Activated CD4-positive, alpha-beta T cell treated with anti-CD3 and anti-CD28 coated beads, Interleukin-2, Interleukin-6, amounts not matched to agents 100 ng/mL and 50 ng/mL, durations not matched to agents 16 hours and 8 hours (primary cell): ENCODE measurements at regions not wholly inside any gene's neighbourhood (a gene's known extent, or its start where the extent isn't known, plus 50 kb on each side); places are given as distances from the start of the nearest gene placed in this dataset.
"Not testable (repeated sequence)": the region's sequence is repeated elsewhere in the genome, so short reads cannot be mapped to it uniquely, and the experiment has no call there.

Experiments used
- DNase-seq: peaks from one replicate; pipeline ENCODE4 v3.0.0-alpha.2; 2020

DNA sequence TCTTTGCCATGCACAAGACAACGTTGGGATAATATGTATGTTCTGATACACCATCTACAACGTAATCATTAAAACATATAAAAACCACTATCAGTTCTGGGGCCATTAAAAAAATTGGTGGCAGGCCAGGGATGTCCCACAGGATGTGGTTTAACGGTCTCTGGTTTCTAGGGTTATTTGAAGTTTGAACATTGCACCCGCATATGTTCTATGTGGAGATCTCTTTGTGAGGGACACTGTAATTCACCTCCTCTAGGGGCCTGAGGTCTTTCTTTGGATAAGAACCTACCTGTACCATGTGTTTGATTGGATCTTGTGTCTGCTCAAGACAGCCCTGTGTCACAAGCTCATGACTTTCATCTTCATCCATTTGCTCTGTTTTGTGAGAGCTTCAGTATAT is 73.2 kb downstream of the GGTLC2 start:
- DNase-seq, result no peak

DNA sequence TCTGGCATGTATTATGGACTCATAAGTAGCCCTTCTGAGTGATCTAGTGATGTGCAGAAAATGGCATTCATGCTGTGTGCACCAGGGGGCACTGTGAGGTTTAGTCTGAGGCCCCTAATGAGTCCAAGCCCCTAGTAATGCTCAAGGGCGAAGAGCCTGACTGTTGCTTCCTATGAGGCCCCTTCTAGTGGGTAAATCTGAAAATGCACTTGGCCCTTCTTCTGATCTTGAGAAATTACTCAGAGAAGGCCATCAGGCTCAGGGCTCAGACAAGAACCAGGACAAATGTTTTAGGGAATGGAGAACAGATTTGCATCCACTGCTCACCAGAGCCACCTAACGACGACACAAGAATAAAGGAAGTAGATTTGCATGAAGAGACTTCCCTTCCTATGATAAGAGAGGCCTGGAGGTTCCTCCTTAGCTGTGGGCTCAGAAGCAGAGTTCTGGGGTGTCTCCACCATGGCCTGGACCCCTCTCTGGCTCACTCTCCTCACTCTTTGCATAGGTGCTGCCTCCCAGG is 75.8 kb downstream of the GGTLC2 start:
- peak; percentile 64 for DNase-seq

DNA sequence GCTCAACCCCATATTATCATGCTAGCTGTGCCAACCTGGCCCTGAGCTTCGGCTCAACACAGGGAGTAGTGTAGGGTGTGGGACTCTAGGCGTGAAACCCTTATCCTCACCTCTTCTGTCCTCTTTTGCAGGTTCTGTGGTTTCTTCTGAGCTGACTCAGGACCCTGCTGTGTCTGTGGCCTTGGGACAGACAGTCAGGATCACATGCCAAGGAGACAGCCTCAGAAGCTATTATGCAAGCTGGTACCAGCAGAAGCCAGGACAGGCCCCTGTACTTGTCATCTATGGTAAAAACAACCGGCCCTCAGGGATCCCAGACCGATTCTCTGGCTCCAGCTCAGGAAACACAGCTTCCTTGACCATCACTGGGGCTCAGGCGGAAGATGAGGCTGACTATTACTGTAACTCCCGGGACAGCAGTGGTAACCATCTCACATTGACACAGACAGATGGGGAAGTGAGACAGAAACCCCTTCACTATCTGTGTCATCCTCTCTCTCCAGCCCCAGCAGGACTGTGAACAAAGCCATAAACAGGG is 76.4 kb downstream of the GGTLC2 start:
- DNase-seq, result no peak

DNA sequence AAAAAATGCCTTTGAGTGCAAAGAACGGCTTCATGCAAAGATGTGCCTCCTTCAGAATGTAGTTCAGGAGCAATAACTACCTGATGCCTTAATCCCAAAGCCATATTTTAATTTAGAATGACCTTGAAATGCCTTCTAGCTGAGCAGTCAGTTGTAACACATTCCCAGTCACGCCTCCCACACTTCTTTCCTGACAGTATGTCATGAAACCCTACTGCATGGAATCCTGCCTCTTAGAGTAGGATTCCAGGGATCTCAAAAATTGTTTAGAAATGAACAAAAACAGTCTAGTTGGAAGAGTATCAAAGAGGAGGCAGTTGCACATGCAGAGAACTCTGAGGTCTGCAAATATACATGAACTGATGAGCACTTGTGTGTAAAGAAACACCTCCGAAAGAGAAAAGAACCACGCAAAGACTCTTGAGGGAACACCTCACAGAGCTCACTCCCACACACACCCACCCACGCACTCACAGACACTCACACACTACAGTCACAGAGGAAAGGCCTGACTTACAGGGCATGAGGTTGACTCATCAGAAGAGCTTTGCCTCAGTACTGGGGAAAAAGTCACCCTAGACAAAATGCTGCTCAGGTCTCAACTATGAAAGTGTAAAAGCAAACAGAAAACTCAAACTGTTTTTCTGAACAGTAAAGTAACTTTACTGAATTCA is 77.4 kb downstream of the GGTLC2 start:
- peak; percentile 57 for DNase-seq

DNA sequence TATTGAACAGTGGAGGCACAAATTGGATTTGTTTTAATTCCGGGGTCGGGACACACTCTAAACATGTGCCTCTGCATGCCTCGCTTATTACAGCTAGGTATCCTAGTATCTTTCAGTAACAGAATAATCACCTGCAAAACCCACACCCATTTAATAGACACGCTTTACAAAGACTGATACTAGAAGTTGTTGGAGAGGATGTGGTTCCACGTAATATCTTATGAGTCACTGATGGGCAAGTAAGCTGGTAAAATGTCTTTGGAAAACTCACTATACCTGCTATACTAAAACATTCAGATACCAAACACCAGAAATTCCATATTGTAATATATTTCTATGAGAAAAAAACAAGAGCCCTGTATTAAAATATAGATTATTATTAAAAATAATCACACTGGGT is 84.0 kb downstream of the GGTLC2 start:
- no peak for DNase-seq

DNA sequence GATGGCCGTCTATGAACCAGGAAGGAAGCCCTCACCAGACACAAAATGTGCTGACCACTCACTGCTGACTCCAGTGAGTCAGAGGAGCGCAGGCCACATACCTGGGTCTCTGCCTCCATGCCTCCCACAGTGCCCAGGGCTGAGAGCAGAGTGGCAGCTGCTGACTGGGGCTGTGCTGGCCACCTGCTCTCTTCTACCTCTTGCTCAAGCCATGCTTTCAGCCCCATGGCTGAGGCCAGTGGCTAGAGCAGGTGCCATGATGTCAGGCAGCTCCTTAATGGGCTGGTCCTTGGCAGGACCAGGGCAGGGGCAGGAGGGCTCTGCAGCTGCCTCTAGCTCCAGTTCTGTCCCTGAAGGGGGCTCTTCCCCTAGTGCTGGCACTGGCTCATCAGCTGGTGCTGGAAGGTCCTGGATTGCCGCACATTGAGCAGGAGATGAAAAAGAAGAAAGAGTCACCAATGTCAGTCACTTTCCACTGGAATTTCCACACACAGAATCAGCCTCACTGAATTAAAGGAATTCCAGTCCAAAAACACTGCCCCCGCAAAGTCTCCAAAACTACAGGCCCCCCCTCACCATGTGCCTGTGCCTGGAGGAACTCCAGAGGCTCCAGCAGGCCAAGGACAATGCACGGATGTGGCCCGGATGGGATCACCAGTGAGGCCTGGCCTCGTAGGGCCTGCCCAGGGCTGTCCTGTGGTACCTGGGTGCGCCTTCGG is 86.4 kb downstream of the GGTLC2 start:
- DNase-seq, result no peak

DNA sequence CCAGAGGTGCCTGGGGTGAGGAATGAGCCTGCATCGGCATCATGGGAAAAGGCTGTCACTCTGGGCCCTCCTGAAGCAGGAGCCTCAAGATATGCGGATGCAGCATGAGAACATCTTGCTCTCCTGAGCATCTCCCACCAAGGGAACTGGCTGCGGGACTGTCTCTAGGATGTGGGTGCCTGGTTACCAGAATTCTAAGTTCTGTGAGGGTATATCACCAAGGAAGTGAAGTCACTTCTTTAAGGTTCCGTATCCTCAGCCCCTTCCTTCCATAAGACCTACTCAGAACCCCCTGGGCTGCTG is 86.9 kb downstream of the GGTLC2 start:
- DNase-seq, result no peak

DNA sequence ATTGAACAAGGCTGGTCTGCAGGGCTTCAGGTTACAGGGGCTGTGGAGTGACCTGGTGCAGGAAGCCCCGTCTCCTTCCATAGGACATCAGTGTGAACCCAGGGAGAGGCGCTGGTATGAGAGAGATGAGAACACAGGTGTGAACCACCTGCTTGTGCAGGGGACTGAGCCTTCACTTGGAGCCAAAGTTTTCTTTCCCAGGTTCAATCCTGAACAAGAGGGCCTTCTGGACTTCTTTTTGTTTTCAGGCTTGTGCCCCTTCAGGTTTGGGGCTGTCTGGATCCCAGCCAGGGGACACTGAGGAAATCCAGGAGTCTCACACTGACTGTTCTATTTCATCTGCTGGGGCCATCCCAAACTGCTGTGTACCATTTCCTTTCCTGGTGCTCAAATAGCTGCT is 88.6 kb downstream of the GGTLC2 start:
- DNase-seq, result not testable (repeated sequence)

DNA sequence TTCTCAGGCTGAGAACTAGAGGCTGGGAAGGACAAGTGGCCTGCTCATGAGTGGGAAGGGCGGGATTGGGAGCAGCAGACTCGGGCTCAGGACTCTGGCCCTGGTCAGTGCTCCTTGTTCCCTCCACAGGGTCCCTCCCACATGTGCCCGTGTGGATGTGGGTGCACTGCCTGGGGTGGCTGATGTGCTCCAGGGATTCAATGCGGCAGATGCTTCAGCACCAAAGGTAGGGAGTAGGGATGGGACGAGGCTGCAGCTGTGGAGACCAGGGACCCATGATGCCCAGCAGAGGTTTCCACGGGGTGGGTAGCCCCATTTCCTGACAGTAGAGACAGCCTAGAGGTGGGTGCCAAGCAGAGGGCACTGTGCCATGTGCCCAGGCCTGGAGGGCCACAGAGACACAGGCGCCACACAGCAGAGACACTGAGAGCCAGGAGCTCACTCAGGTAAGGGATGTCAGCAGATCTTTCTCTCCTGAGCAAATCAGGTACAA is 89.5 kb downstream of the GGTLC2 start:
- DNase-seq, result no peak

DNA sequence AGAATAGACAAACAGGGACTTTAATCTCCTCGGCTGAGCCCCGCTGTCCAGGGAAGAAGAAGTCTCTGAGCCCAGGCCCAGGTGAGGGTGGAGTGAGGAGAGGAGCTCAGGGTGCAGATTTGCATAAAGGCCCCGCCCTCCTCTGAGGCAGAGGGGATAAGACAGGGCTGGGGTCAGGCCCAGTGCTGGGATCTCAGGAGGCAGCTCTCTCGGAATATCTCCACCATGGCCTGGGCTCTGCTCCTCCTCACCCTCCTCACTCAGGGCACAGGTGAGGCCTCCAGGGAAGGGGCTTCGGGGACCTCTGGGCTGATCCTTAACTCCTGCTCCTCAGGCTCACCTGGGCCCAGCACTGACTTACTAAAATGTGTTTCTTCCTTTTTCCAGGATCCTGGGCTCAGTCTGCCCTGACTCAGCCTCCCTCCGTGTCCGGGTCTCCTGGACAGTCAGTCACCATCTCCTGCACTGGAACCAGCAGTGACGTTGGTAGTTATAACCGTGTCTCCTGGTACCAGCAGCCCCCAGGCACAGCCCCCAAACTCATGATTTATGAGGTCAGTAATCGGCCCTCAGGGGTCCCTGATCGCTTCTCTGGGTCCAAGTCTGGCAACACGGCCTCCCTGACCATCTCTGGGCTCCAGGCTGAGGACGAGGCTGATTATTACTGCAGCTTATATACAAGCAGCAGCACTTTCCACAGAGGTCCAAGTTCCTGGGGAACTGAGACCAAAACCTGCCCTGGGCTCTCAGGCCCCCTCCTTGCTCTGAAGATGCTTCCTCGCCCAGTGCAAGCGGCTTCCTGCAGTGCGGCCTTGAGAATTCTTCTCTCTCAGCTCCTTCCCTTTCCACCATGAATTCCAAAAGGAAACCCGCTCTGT is 90.2 kb downstream of the GGTLC2 start:
- not testable (repeated sequence) for DNase-seq

DNA sequence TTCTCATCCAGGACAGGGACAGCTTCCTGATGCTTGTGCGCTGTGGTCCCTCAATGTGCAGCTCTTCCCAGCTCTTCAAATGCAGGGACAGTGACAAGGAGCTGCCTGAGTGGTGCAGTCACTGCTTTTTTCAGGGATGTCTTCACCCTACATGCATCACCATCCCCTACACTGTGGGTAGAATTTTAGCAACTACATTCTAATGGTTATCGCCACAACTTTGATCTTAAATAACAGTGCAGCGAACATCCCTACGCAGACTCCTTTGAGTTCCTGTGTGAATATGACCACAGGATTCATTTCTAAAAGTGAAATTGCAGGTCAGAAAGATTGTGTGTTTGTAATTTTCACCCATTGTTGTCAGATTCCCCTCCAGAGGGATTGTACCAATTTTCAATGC is 90.9 kb downstream of the GGTLC2 start:
- DNase-seq, result not testable (repeated sequence)

DNA sequence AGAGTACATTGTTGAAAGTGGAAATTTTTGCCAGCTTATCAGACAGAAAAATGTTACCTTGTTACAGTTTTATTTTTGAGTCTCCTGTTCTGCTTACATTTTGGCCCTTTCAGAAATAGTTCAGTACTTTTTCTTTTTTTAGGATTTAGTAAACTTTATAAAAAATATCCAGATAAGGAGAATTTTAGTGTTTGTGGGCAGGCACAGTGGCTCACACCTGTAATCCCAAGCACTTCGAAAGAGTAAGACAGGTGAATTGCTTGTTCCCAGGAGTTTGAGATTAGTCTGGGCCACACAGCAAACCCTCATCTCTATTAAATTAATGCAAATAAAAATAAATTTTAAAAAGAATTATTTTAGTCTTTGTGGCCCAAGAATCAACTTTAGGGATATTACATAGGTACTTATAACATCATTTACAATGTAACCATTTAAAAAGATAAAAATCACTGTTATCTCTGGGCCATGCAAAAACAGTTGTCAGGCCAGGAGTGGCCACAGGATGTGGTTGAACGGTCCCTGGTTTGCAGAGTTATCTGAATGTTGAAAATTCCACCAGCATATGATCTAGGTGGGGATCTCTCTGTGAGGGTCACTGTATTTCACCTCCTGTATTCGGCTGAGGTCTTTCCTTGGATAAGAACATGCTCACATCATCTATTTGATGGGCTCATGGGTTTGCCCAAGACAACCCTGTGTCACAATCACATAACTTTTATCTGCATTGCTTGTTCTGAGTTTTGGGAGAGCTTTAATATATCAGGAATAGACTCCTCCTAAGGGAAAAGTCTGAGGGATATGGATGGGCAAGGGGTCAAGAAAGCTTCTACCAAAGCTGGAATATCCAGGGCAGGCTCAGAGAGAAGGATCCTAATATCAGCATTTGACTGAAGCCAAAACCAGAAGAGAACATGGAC is 91.5 kb downstream of the GGTLC2 start:
- DNase-seq, result no peak

DNA sequence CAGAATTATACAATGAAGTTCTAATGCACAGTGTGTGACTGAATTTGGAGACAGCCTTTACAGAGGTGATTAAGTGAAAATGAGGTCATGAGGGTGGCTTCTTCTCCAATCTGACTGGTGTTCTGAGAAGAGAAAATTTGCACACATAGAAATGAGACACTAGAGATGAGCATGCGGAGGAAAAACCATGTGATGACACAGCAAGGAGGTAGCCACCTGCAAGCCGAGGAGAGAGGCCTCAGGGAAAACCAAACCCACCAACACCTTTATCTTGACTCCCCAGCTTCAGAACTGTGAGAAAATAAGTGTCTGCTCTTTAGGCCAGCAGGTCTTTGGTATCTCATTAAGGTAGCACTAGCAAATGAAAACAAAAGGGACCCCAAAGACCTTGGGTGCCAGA is 93.2 kb downstream of the GGTLC2 start:
- DNase-seq, result no peak

DNA sequence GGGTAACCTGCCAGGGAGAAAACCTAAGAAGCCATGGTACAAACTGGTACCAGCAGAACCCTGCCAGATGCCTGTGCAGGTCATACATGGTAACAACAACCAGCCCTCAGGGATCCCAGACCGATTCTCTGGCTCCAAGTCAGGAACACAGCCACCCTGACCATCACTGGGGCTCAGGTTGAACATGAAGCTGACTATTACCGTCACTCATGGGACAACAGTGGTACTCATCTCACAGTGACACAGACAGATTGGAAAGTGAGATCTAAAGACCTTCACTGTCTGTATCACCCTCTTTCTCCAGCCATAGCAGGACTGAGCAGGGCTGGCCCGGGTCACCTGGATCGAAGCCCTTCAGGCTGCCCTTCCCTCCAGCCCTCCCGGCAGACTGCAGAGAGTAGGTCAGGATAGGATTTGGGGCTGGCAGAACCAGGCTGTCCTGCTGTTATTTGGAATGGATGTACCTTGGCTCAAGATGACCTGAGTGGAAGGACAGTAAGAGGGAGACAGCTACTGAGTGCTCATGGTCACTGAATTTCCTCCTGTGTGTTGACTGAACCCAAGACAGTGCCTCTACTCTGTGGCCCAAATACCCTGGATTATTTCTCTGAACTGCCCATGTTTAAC is 94.7 kb downstream of the GGTLC2 start:
- no peak for DNase-seq

DNA sequence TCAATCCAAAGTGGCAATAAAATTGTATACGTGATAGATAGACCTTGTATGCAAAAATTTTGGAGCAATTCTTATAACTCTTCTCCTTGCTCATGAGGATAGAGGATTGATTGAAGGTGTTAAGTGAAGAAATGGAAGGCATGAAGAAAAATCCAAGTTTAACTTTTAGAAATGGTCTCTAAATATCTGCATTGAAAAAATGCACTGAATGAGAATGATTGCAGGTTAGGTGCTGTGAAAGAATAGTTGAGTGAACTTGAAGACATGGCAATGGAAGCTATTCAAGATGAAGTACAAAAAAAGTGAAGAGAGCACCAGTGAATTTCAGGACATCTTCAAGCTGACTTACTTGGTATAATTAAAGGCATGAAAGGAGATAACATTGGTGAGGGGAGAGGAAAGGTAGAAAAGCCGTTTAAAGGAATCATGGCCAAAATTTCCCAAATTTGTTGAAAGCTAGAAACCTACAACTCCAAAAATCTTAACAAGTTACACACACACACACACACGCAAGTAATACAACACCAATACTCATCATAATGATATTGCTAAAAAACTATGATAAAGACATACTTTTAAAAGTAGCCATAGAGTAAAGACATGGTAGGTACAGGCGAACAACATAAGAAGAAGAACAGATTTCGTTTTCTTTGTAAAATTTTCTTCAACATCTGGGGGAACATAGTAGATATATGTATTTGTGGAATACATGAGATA is 96.3 kb downstream of the GGTLC2 start:
- DNase-seq, result no peak

DNA sequence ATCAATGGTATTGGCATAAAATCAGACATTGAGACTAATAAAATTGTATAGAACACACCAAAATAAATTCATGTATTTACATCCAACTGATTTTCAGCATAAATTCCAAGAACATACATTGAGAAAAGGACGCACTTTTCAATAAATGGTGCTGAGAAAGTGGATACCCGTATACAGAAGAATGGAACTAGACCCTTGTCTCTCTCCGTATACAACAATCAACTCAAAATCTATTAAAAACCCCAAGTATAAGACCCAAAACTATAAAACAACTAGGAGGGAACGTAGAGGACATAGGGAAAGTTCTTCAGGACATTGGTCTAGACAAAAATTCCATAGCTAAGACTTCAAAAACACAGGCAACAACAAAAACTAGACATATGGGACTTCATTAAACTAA is 97.4 kb downstream of the GGTLC2 start:
- no peak for DNase-seq

DNA sequence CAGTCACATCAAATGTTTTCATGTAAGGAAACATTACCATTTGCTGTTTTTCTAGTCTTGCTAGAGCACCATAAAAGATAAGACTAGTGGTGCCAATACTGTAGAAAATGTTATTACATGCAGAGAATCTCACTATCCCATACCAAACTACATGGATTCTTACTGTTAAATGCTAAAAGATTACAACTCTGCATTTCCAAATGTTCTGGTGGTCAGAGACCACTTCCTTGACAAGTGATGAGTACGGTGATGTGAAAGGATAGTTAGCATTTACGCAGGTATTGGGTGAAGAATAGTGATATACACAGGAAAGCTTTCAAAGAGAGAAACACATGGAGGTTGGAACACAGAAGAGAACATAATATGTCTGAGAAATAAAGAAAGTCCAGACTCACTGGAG is 98.2 kb downstream of the GGTLC2 start:
- DNase-seq, result no peak

DNA sequence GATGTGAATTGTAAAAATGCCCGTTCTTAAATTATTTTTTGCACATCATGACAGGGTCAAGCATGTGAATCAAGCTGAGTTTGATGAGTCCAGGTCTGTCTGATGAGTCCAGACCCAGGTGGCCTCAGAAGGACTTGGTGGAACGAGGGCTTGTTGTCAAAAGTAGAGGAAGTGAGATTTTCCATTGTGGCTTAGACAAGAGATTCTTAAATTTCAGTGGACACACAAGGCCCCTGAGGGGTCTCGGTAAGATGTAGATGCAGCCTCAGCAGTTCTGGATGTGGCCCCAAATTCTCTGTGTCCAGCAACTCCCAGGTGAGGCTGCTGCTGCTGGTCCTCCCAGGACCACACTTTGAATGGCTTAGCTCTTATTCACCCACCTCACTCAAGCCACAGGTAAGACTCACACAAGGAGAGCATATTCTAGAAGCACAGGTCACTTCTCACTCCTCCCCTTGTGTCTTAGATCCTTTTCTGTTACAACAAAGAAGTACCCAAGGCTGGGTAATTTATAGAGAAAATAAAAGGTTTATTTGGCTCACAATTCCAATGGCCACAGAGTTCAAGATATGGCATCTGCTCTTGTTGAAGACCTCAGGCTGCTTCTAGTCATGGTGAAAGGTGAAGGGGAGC is 98.8 kb downstream of the GGTLC2 start:
- DNase-seq, result no peak

DNA sequence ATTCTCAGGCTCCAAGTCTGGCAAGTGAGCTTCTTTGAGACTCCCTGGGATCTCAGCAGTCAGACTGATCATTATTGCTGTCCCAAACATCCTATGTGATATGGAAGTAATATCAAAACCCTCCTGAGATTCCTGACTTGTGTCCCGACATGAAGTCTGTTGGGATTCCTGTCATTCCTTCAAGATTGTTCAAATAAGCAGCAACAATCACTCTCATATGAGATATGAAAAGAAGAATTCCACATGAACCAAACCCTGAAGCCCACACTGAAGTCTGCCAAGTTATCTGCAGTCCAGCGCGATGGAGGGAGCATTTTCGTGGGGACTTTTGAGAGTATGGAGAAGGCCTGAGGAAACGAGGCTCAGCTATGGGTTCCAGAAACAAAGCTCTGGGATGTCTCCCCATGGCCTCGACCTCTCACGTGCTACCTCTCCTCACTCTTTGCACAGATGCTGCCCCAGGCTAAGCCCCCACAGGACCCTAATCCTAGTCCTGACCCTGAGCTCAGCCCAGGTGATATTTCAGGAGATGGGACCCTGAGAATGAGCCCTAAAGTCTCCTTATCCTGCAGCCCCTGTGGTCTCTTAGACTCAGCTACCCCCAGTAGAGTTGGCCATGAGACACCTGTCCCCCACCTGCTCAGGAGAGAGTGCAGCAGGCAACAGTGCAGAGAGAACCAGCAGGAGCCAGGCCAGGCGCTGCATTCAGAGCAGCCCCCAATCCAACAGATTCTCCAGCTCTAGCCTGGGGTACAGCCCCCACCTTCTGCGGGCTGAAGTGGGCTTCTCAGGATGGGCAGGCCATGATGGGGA is 100.2 kb downstream of the GGTLC2 start:
- no peak for DNase-seq
